Heart left ventricle (tissue), 13 donors: ENCODE measurements at regions not wholly inside any gene's neighbourhood (a gene's known extent, or its start where the extent isn't known, plus 50 kb on each side); places are given as distances from the start of the nearest gene placed in this dataset.

ENCODE experiments used
- CTCF ChIP-seq, 12 donors: fragments of 200-600 bp; sonication (generic) in 4 of 12; IDR thresholded peaks; one replicate each; pipeline versions ENCODE4 v1.5.0 to v1.8.0; 2018 to 2022; ENCODE audit warnings: antibody characterized with exemption in 12 of 12, mild to moderate bottlenecking in 5 of 12
- POLR2A ChIP-seq, 2 donors: fragments of 450-650 bp; IDR thresholded peaks; one replicate each; pipeline ENCODE4 v1.6.1; 2017; ENCODE audit warnings: antibody characterized with exemption in 2 of 2, mild to moderate bottlenecking in 2 of 2, moderate library complexity in 2 of 2
- donor health status: ischemic (EF 13 %, LVEDD 7.1; RV severe dilation, severe dysfunction).
- donor health status: DM: no; HTN: yes; CAD: no.
- donor health status: DM: no; HTN: no; CAD: no.
- donor health status: ischemic (EF 25% LVEDD 6.9; RV normal size, moderate dysfunction).
- donor health status: ischemic (EF 25% LVEDD 5.7; RV mildly dilated, moderate dysfunction).
- donor health status: ischemic (EF 35%, LVEDD 5.7; RV mildly dilated, moderate dysfunction).
- donor health status: nonischemic (EF 11% LVEDD 7.7; RV severe dilation, severe dysfunction).
- donor health status: DM: yes; HTN: yes; CAD: no.
- donor health status: PGD.
- donor health status: ischemic (EF 29% LVEDD 5.4; RV normal size, mild dysfunction).
- donor health status: nonischemic (EF 23%, LVEDD 6.1; RV moderate dilation, normal function).

- TF ChIP-seq CTCF (IDR thresholded peaks at IDR 0.05): no peak
- no peak for TF ChIP-seq POLR2A (IDR thresholded peaks at IDR 0.05)
Measured at GRCh38 chr6:28768187-28768913, 155.4 kb downstream of the TRIM27 start.
